ENCODE measurements at regions not wholly inside any gene's neighbourhood (a gene's known extent, or its start where the extent isn't known, plus 50 kb on each side); places are given as distances from the start of the nearest gene placed in this dataset.

GRCh38 chr9:75612754-75613153, 277.7 kb upstream of the PCSK5 start:
- no peak overlapping the region for H3K27ac Mint-ChIP-seq (ENCODE audit: unreplicated experiment)
- H3K4me3 Mint-ChIP-seq (ENCODE audit: unreplicated experiment): no peak overlapping the region
- Histone ChIP-seq H3K36me3 (ENCODE audit: control insufficient read depth, insufficient read depth, low read length) (no peaks in the 10 kb centered on the region), H3K27me3 (replicated peaks; ENCODE audit: control insufficient read depth, insufficient read depth, low read length) (no peaks in the 10 kb centered on the region), H3K4me3 (ENCODE audit: low read depth, low read length) (no peak overlapping the region), H3K4me1 (no peaks in the 10 kb centered on the region), H3K9me3 (no peaks in the 10 kb centered on the region)
- ChIA-PET CTCF (no interaction called here), POLR2A (no interaction called here)
- no peaks in the 10 kb centered on the region for H3K36me3 Mint-ChIP-seq (ENCODE audit: insufficient read depth, unreplicated experiment)
- H3K4me1 Mint-ChIP-seq (ENCODE audit: low read depth, unreplicated experiment): peaks cover 4% of the 10 kb centered on the region
- no peak for DNase-seq
- H3K9me3 Mint-ChIP-seq (ENCODE audit: unreplicated experiment): no peaks in the 10 kb centered on the region
- no TSS peak for BruUV-seq (replicated peaks)
- peaks cover 3% of the 10 kb centered on the region for H3K27me3 Mint-ChIP-seq (ENCODE audit: insufficient read depth, unreplicated experiment)
- no peak for TF ChIP-seq CTCF (IDR thresholded peaks at IDR 0.05; ENCODE audit: insufficient read depth in 1 of 2, low read depth in 1 of 2, low read length in 1 of 2, severe bottlenecking in 1 of 2, unreplicated experiment in 1 of 2)
- intact Hi-C loops (cut with micrococcal nuclease; ENCODE audit: unreplicated experiment): no loop called here

GRCh38 chr9:75615284-75615683, 275.2 kb upstream of the PCSK5 start:
- POLR2A ChIA-PET: no interaction called here
- BruUV-seq (replicated peaks): no TSS peak
- Mint-ChIP-seq H3K4me3 (ENCODE audit: unreplicated experiment) (no peak overlapping the region), H3K9me3 (ENCODE audit: unreplicated experiment) (no peaks in the 10 kb centered on the region), H3K27ac (ENCODE audit: unreplicated experiment) (no peak overlapping the region), H3K4me1 (ENCODE audit: low read depth, unreplicated experiment) (peaks cover 4% of the 10 kb centered on the region), H3K27me3 (ENCODE audit: insufficient read depth, unreplicated experiment) (peaks cover 3% of the 10 kb centered on the region), H3K36me3 (ENCODE audit: insufficient read depth, unreplicated experiment) (no peaks in the 10 kb centered on the region)
- TF ChIP-seq CTCF (IDR thresholded peaks at IDR 0.05; ENCODE audit: insufficient read depth in 1 of 2, low read depth in 1 of 2, low read length in 1 of 2, severe bottlenecking in 1 of 2, unreplicated experiment in 1 of 2): no peak
- Histone ChIP-seq H3K9me3 (no peaks in the 10 kb centered on the region), H3K4me1 (no peaks in the 10 kb centered on the region), H3K4me3 (ENCODE audit: low read depth, low read length) (no peak overlapping the region), H3K27me3 (replicated peaks; ENCODE audit: control insufficient read depth, insufficient read depth, low read length) (no peaks in the 10 kb centered on the region), H3K36me3 (ENCODE audit: control insufficient read depth, insufficient read depth, low read length) (no peaks in the 10 kb centered on the region)
- intact Hi-C loops (cut with micrococcal nuclease; ENCODE audit: unreplicated experiment): no loop called here
- CTCF ChIA-PET: no interaction called here
- DNase-seq: no peak

GRCh38 chr9:75616052-75616451, 274.4 kb upstream of the PCSK5 start:
- Mint-ChIP-seq H3K4me3 (ENCODE audit: unreplicated experiment) (no peak overlapping the region), H3K9me3 (ENCODE audit: unreplicated experiment) (no peaks in the 10 kb centered on the region), H3K27ac (ENCODE audit: unreplicated experiment) (no peak overlapping the region), H3K36me3 (ENCODE audit: insufficient read depth, unreplicated experiment) (no peaks in the 10 kb centered on the region), H3K4me1 (ENCODE audit: low read depth, unreplicated experiment) (peaks cover 4% of the 10 kb centered on the region), H3K27me3 (ENCODE audit: insufficient read depth, unreplicated experiment) (peaks cover under 1% of the 10 kb centered on the region)
- ChIA-PET CTCF (no interaction called here), POLR2A (no interaction called here)
- intact Hi-C loops (cut with micrococcal nuclease; ENCODE audit: unreplicated experiment): no loop called here
- Histone ChIP-seq H3K4me3 (ENCODE audit: low read depth, low read length) (no peak overlapping the region), H3K36me3 (ENCODE audit: control insufficient read depth, insufficient read depth, low read length) (no peaks in the 10 kb centered on the region), H3K9me3 (no peaks in the 10 kb centered on the region), H3K4me1 (no peaks in the 10 kb centered on the region), H3K27me3 (replicated peaks; ENCODE audit: control insufficient read depth, insufficient read depth, low read length) (no peaks in the 10 kb centered on the region)
- TF ChIP-seq CTCF (IDR thresholded peaks at IDR 0.05; ENCODE audit: insufficient read depth in 1 of 2, low read depth in 1 of 2, low read length in 1 of 2, severe bottlenecking in 1 of 2, unreplicated experiment in 1 of 2): no peak
- BruUV-seq (replicated peaks): no TSS peak
- no peak for DNase-seq
